Fibroblast of mammary gland (primary cell): ENCODE measurements at regions not wholly inside any gene's neighbourhood (a gene's known extent, or its start where the extent isn't known, plus 50 kb on each side); places are given as distances from the start of the nearest gene placed in this dataset.
A peak's percentile ranks its signal among the peaks of the same experiment; 100 is the strongest.
"Not testable (repeated sequence)": the region's sequence is repeated elsewhere in the genome, so short reads cannot be mapped to it uniquely, and the experiment has no call there.

Experiments used
- DNase-seq: peaks from one replicate; pipeline ENCODE4 v3.0.0-alpha.2; 2010; ENCODE audit warnings: low read depth
- H3K4me3 ChIP-seq: 2 replicates; pipeline ENCODE4 v1.5.1; 2011; ENCODE audit warnings: low read depth, mild to moderate bottlenecking, low read length, moderate library complexity; ENCODE audit not compliant: control insufficient read depth
- CTCF ChIP-seq: conservative IDR thresholded peaks from 2 replicates; pipeline ENCODE4 v1.5.1; 2011; ENCODE audit warnings: low read depth, low read length, inconsistent platforms; ENCODE audit not compliant: control insufficient read depth, insufficient read depth

GRCh38 chr15:81666839-81667238 is 292.8 kb upstream of the TMC3 start:
- no peak for TF ChIP-seq CTCF
- H3K4me3 ChIP-seq: no peak overlapping the region
- no peak for DNase-seq

GRCh38 chr15:81660976-81661375 is 287.0 kb upstream of the TMC3 start:
- TF ChIP-seq CTCF: no peak
- no peak for DNase-seq
- no peak overlapping the region for H3K4me3 ChIP-seq

- no peak for TF ChIP-seq CTCF
- DNase-seq: no peak
- H3K4me3 ChIP-seq: no peak overlapping the region
Observed at GRCh38 chr15:81653259-81653658, 279.2 kb upstream of the TMC3 start.

GRCh38 chr15:81645470-81645869 is 271.5 kb upstream of the TMC3 start:
- no peak for TF ChIP-seq CTCF
- no peak for DNase-seq
- H3K4me3 ChIP-seq: no peak overlapping the region

- no peak overlapping the region for H3K4me3 ChIP-seq
- no peak for DNase-seq
- TF ChIP-seq CTCF: no peak
Observed at GRCh38 chr15:81643771-81644170, 269.8 kb upstream of the TMC3 start.

GRCh38 chr15:81642451-81642990 is 268.5 kb upstream of the TMC3 start:
- TF ChIP-seq CTCF: no peak
- no peak overlapping the region for H3K4me3 ChIP-seq
- DNase-seq: peak; percentile 3

- not testable (repeated sequence) for DNase-seq, H3K4me3 ChIP-seq
Observed at GRCh38 chr15:81636064-81636463, 262.1 kb upstream of the TMC3 start.
